ENCODE measurements at regions not wholly inside any gene's neighbourhood (a gene's known extent, or its start where the extent isn't known, plus 50 kb on each side); places are given as distances from the start of the nearest gene placed in this dataset.

DNA sequence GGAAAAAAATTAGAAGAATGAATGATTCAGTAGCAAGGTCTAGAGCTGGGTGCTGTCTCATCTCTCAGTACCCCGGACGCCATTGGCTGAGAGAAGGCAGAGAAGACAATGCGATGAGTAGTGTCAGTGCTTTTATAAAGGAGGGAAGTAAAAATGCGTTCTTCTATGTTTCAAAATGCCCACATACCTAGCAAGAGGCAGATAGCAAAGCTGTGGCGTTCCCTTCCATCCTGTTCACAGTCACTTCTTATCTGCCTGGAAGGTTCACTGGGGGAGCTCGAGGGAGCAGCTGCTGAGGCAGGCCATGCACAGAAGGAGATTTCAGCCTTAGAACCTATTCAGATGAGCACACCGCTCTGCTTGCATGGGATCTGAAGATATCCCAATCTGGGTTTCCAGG is 234.0 kb downstream of the RPLP1 start:
- TF ChIP-seq, protein P1, sequence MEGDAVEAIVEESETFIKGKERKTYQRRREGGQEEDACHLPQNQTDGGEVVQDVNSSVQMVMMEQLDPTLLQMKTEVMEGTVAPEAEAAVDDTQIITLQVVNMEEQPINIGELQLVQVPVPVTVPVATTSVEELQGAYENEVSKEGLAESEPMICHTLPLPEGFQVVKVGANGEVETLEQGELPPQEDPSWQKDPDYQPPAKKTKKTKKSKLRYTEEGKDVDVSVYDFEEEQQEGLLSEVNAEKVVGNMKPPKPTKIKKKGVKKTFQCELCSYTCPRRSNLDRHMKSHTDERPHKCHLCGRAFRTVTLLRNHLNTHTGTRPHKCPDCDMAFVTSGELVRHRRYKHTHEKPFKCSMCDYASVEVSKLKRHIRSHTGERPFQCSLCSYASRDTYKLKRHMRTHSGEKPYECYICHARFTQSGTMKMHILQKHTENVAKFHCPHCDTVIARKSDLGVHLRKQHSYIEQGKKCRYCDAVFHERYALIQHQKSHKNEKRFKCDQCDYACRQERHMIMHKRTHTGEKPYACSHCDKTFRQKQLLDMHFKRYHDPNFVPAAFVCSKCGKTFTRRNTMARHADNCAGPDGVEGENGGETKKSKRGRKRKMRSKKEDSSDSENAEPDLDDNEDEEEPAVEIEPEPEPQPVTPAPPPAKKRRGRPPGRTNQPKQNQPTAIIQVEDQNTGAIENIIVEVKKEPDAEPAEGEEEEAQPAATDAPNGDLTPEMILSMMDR (IDR thresholded peaks at IDR 0.05) = no peak
- TF ChIP-seq POLR2AphosphoS5 (IDR thresholded peaks at IDR 0.05) (no peak), POLR2A (IDR thresholded peaks at IDR 0.05) (no peak)

All from sigmoid colon (tissue), 4 donors.